DMS 273 (cell line): ENCODE measurements at regions not wholly inside any gene's neighbourhood (a gene's known extent, or its start where the extent isn't known, plus 50 kb on each side); places are given as distances from the start of the nearest gene placed in this dataset.
"Not testable (repeated sequence)": the region's sequence is repeated elsewhere in the genome, so short reads cannot be mapped to it uniquely, and the experiment has no call there.

Experiments used
- DNase-seq: peaks from one replicate; lab custom pipeline; 2025; ENCODE audit not compliant: unreplicated experiment; lab: John Stamatoyannopoulos, UW

DNA sequence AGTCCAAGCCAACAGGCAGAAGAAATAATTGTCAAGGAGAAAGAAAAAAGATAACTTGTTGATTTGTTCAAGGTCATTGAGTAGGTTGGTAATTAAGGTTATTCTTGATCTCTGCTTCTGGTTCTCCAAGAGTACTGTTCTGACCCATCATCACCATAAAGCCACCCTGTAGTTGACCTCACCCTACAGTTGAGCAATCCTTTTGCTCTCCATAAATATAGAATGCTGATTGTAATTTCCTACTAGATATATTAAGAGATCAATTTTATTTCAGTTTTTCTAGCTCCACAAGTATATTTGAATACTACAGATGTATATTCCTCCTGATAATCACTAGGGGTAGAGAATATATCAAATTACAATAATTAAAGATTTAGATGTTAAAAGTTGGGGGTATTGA, 350.5 kb upstream of the PDE3A start:
- DNase-seq: no peak

GRCh38 chr12:20018406-20018805, 349.9 kb upstream of the PDE3A start:
- DNase-seq: no peak

- DNase-seq: no peak
Observed at GRCh38 chr12:20024194-20024593, 344.1 kb upstream of the PDE3A start.

DNA sequence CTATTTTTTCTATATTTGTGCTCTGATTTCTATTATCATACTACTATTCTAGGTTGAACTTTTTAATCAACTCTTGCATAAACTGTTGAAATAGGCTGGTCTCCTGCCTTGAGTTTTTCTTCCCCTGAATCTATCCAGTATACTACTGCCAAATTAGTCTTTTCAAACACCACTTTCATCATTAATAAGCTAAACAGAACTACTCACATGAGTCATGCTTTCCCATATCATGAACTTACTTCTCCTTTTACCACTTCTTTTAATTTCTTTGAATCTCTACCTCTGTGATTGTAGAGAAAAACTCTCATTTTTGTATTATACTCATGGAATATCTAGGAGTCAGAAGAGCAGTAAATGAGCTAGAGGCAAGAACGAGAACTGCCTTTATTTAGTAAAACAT, 340.3 kb upstream of the PDE3A start:
- DNase-seq: no peak

- DNase-seq: no peak
Observed at GRCh38 chr12:20030826-20031225, 337.5 kb upstream of the PDE3A start.

DNA sequence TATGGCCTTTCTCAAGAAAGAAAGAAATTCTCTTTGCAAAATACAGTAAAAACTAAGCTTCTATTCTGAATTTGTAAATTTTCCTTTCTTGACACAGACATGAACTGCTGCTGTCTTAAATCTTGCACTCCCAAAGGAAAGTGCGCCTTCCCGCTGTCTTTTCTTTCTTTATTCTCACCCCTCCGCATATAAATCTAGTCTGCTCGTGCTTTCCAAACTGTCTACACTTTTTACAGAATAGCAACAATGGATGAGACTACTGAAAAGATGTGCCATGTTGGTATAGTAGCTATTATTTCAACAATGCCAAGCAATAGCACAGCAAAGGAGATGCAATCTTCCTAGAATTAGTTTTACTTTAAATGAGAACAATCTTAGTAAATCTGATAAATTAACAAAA, 328.8 kb upstream of the PDE3A start:
- no peak for DNase-seq

GRCh38 chr12:20040184-20040583, 328.2 kb upstream of the PDE3A start:
- no peak for DNase-seq

DNA sequence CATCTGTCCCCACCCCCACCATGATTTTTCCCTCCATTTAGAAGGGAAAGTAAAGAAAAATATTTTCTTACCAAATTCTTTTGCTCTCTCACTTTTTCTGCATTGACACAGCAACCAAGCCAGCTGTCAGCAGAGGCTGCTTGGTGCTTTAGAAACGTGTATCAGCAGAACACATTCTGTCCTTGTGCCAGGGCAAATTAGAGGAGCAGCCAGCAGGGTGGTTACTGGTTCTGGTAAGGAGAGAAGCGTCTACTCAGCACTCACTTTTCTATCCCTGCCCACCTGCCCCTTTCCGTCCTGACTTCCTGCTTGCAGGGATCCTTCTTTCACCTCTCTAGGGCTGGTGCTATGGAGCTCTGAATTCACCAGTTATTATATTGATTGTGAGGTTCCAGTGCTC, 327.5 kb upstream of the PDE3A start:
- peak; percentile 66 for DNase-seq

DNA sequence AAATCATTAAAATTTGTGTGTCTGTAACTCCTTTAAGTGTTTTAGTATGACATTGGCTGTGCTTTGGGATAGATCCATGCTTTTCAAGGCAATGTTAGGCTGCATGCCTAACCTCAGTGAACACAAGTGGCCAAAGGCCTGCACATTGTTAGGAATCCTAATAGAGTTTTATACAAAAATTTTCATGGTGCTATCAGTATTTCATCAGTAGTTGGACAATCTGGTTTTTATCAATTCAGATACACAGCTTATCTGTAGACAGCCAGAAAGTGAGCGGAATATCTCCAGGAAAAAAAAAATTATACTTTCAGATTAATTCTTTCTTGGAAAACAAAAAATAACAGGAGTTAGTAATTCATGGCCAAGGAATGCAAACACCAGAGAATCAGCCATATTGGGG, 324.0 kb upstream of the PDE3A start:
- DNase-seq: no peak

DNA sequence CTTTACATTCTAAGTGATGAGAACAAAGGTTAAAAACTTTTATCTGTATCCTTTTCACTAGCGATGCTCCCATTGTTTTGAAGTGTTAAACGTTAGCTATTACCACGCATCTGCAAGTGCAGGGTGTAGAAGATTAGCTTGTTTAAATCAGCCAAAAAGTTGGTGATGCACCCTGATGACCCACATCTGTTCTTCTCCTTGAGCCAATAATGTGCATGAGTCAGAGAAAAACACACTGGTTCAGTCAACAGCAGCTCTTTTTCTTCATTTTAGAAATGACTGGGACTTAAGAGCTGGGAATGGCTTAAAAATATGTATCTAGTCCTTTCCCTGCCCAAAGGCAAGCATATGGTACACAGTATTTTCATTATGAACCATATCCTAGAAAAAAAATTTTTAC, 323.5 kb upstream of the PDE3A start:
- DNase-seq: no peak

DNA sequence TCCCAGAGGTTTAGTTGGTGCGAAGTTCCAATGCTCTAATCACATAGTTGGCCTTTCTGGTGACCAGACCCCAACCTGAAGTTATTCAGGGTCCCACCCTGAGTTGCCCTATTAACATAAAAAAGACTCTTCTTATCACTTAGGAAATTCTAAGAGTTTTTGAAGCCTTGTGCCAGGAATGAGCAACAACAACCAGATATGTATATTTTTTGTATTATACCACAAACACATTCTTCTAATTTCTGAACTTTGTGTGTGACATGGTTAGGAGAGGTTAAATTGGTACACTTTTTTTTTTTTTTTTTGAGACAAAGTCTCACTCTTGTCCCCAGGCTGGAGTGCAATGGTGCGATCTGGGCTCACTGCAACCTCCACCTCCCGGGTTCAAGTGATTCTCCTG, 320.4 kb upstream of the PDE3A start:
- no peak for DNase-seq

- no peak for DNase-seq
Observed at GRCh38 chr12:20050221-20050620, 318.1 kb upstream of the PDE3A start.

DNA sequence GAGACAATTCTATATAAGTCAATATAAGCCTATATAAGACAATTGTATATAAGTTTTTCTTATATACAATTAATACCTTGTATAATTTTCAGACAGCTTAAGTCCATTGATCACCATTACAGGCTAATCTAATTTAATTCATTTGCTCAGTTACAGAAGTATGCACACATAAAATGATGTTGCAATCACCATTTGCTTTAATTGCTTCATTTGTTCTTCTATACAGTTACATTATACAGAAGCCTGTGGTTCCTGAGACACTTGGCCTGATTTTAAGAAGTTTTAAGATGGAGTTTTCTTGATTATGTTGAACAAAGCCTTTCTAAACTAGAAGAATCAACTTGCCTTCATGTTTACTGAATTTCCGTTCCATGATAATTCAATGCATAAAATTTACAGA, 314.6 kb upstream of the PDE3A start:
- no peak for DNase-seq

DNA sequence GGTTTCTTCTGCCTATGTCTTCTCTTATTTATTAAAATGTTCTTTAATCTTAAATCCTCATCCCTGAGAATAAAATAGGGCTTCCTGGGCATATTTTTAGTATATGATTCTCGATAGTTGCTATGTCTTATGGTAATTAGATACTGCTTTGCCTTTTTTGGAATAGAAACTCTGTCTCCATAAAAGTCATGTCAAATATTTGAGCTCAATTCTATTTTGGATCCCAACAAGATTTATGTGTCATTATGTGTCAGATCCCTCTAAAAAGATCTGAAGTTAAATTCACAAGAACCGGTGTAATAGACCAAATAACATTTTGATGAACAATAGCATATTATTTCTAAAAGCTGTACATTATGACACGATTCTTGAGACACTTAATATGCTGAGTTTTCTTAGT, 312.5 kb upstream of the PDE3A start:
- DNase-seq: no peak

DNA sequence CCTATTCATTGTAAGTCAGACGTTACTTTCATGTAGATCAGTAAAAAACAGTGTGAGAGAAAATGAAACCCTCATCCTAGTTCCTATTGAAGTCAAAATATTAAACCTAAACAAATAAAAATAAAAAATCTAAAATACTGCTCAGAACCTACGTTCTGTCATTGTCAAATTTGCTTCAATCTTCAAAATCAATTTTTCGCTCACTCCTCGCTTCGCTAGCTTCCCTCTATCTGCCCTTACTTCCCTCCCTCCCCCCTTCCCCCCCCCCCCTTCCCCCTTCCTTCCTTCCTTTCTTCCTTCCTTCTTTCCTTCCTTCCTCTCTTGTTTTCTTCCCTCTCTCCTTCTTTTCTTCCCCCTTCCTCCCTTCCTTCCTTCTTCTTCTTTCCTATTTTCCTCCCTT, 310.9 kb upstream of the PDE3A start:
- no peak for DNase-seq

GRCh38 chr12:20063116-20063515, 305.2 kb upstream of the PDE3A start:
- no peak for DNase-seq

- DNase-seq: no peak
Observed at GRCh38 chr12:20077618-20078017, 290.7 kb upstream of the PDE3A start.

DNA sequence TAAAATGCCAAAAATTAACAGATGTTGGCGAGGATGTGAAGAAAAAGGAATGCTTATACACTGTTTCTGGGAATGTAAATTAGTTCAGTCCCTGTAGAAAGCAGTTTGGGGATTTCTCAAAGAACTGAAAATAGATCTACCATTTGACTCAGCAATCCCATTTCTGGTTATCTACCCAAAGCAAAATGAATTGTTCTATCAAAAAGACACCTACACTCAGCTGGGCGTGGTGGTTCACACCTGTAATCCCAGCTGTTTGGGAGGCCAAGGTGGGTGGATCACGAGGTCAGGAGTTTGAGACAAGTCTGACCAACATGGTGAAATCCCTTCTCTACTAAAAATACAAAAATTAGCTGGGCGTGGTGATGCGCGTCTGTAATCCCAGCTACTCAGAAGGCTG, 279.3 kb upstream of the PDE3A start:
- DNase-seq: no peak

GRCh38 chr12:20093190-20093810, 275.0 kb upstream of the PDE3A start:
- DNase-seq: not testable (repeated sequence)

DNA sequence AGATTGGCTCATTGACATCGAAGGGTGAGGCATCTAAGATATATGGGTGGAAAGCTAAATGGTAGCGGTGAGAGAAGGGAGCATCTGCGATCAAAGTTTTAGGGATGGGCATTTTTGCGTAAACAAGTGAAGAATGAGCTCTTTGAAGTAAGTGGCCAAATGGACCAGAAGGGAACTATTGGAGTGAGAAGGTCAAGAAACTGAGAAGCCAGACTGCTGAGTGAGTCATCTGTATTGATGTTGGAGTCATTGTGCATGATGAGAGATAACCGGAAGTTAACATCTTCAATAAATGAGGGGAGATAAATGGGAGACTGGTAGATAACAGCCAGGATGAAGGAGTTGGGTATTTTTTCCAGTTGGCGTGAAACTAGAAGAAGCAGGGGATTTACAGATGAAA, 271.9 kb upstream of the PDE3A start:
- DNase-seq: no peak

GRCh38 chr12:20097626-20098025, 270.7 kb upstream of the PDE3A start:
- DNase-seq: no peak

DNA sequence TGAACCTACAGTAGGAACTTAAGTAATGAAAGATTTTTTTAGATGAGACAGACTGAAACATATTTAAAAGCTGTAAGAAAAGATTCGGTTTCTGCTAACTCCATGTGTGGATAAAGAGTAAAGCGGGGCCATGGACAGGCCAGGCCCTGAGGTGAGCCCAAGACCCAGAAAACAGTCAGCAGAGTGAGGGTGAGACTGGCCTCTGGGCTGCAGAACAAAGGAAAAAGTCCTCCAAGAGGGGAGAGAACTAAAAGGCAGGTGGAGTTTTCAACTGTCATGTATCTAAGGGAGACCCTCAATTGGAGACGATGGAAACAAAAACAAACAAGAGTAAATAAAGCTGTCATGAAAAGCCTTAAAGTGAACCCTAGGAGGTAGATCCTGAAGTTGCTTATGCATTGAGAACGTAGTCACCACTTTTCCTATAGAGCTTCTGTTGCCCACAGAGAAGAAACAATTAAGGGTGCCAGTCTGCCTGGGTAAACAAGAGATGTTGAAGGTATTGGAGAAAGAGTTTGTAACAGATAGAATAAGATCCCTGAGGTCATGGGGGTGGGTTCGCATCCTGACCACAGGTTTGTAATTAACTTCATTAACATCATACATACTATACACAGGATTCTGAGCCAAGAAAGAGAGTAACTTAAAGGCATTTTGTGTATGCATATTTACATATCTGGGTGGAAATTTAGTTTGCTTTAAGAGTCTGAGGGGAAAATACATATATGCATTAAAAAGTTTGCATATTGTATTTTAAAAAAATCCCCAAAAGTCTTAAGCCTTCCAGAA, 268.7 kb upstream of the PDE3A start:
- DNase-seq: no peak

DNA sequence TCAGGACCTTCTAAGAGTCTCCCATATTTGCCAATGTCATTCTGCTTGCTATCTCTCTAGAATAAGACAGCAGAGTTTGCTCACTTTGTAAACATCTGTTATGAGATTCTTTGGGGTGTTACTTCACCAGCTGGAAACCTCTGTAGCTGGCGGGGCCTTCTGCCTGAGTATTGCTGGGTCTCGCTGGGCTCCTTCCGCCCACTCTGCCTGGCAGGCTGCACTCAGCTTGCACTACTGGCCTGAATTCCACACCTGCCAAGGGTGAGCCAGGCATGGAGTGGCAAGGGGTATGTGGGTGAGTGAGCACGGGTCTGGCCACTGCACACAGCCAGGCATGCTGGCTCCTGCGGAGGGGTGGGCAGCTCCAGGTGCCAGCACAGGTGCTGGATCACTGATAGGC, 267.3 kb upstream of the PDE3A start:
- peak; percentile 5 for DNase-seq
